ENCODE measurements at regions not wholly inside any gene's neighbourhood (a gene's known extent, or its start where the extent isn't known, plus 50 kb on each side); places are given as distances from the start of the nearest gene placed in this dataset.
"Not testable (repeated sequence)": the region's sequence is repeated elsewhere in the genome, so short reads cannot be mapped to it uniquely, and the experiment has no call there.

GRCh38 chr18:64402636-64403035, 253.7 kb upstream of the LINC00305 start:
- Histone ChIP-seq H3K9me3 (ENCODE audit: control insufficient read depth, low read depth, low read length) (no peaks in the 10 kb centered on the region), H3K27me3 (ENCODE audit: control insufficient read depth, insufficient read depth, low read length) (no peaks in the 10 kb centered on the region), H3K4me1 (ENCODE audit: control insufficient read depth, low read depth, low read length) (peaks cover 6% of the 10 kb centered on the region), H3K36me3 (ENCODE audit: control insufficient read depth, low read depth, low read length) (no peaks in the 10 kb centered on the region), H3K27ac (ENCODE audit: low read length) (no peak overlapping the region), H3K4me3 (ENCODE audit: low read length) (no peak overlapping the region), H3K9ac (ENCODE audit: low read length) (no peak overlapping the region)

- no peak overlapping the region for H3K4me3 ChIP-seq (ENCODE audit: low read length)
- no peak overlapping the region for H3K9ac ChIP-seq (ENCODE audit: low read length)
- no peaks in the 10 kb centered on the region for H3K9me3 ChIP-seq (ENCODE audit: control insufficient read depth, low read depth, low read length)
- no peak overlapping the region for H3K27ac ChIP-seq (ENCODE audit: low read length)
- H3K27me3 ChIP-seq (ENCODE audit: control insufficient read depth, insufficient read depth, low read length), result no peaks in the 10 kb centered on the region
- H3K4me1 ChIP-seq (ENCODE audit: control insufficient read depth, low read depth, low read length), result peaks cover 6% of the 10 kb centered on the region
- H3K36me3 ChIP-seq (ENCODE audit: control insufficient read depth, low read depth, low read length), result no peaks in the 10 kb centered on the region
Observed at GRCh38 chr18:64401268-64402060, 252.6 kb upstream of the LINC00305 start.

- H3K27me3 ChIP-seq (ENCODE audit: control insufficient read depth, insufficient read depth, low read length), result no peaks in the 10 kb centered on the region
- no peaks in the 10 kb centered on the region for H3K36me3 ChIP-seq (ENCODE audit: control insufficient read depth, low read depth, low read length)
- H3K9me3 ChIP-seq (ENCODE audit: control insufficient read depth, low read depth, low read length), result no peaks in the 10 kb centered on the region
- peaks cover 6% of the 10 kb centered on the region for H3K4me1 ChIP-seq (ENCODE audit: control insufficient read depth, low read depth, low read length)
- H3K27ac ChIP-seq (ENCODE audit: low read length), result no peak overlapping the region
- H3K9ac ChIP-seq (ENCODE audit: low read length), result no peak overlapping the region
- H3K4me3 ChIP-seq (ENCODE audit: low read length), result no peak overlapping the region
Observed at GRCh38 chr18:64399566-64399965, 250.7 kb upstream of the LINC00305 start.

GRCh38 chr18:64398320-64398719, 249.4 kb upstream of the LINC00305 start:
- Histone ChIP-seq H3K36me3 (ENCODE audit: control insufficient read depth, low read depth, low read length) (no peaks in the 10 kb centered on the region), H3K27ac (ENCODE audit: low read length) (no peak overlapping the region), H3K4me3 (ENCODE audit: low read length) (no peak overlapping the region), H3K27me3 (ENCODE audit: control insufficient read depth, insufficient read depth, low read length) (no peaks in the 10 kb centered on the region), H3K9me3 (ENCODE audit: control insufficient read depth, low read depth, low read length) (no peaks in the 10 kb centered on the region), H3K4me1 (ENCODE audit: control insufficient read depth, low read depth, low read length) (no peaks in the 10 kb centered on the region), H3K9ac (ENCODE audit: low read length) (no peak overlapping the region)

GRCh38 chr18:64392202-64392601, 243.3 kb upstream of the LINC00305 start:
- H3K27me3 ChIP-seq (ENCODE audit: control insufficient read depth, insufficient read depth, low read length), result no peaks in the 10 kb centered on the region
- no peaks in the 10 kb centered on the region for H3K36me3 ChIP-seq (ENCODE audit: control insufficient read depth, low read depth, low read length)
- H3K9me3 ChIP-seq (ENCODE audit: control insufficient read depth, low read depth, low read length), result no peaks in the 10 kb centered on the region
- no peak overlapping the region for H3K9ac ChIP-seq (ENCODE audit: low read length)
- no peak overlapping the region for H3K27ac ChIP-seq (ENCODE audit: low read length)
- no peaks in the 10 kb centered on the region for H3K4me1 ChIP-seq (ENCODE audit: control insufficient read depth, low read depth, low read length)
- H3K4me3 ChIP-seq (ENCODE audit: low read length), result no peak overlapping the region

GRCh38 chr18:64384101-64384500, 235.2 kb upstream of the LINC00305 start:
- no peaks in the 10 kb centered on the region for H3K36me3 ChIP-seq (ENCODE audit: control insufficient read depth, low read depth, low read length)
- H3K4me1 ChIP-seq (ENCODE audit: control insufficient read depth, low read depth, low read length), result no peaks in the 10 kb centered on the region
- no peaks in the 10 kb centered on the region for H3K27me3 ChIP-seq (ENCODE audit: control insufficient read depth, insufficient read depth, low read length)
- H3K4me3 ChIP-seq (ENCODE audit: low read length), result no peak overlapping the region
- H3K9me3 ChIP-seq (ENCODE audit: control insufficient read depth, low read depth, low read length), result no peaks in the 10 kb centered on the region
- no peak overlapping the region for H3K9ac ChIP-seq (ENCODE audit: low read length)
- no peak overlapping the region for H3K27ac ChIP-seq (ENCODE audit: low read length)

GRCh38 chr18:64380117-64380516, 231.2 kb upstream of the LINC00305 start:
- Histone ChIP-seq H3K27ac (ENCODE audit: low read length) (no peak overlapping the region), H3K4me3 (ENCODE audit: low read length) (no peak overlapping the region), H3K9me3 (ENCODE audit: control insufficient read depth, low read depth, low read length) (no peaks in the 10 kb centered on the region), H3K27me3 (ENCODE audit: control insufficient read depth, insufficient read depth, low read length) (no peaks in the 10 kb centered on the region), H3K36me3 (ENCODE audit: control insufficient read depth, low read depth, low read length) (no peaks in the 10 kb centered on the region), H3K9ac (ENCODE audit: low read length) (no peak overlapping the region), H3K4me1 (ENCODE audit: control insufficient read depth, low read depth, low read length) (no peaks in the 10 kb centered on the region)

GRCh38 chr18:64379662-64380061, 230.8 kb upstream of the LINC00305 start:
- Histone ChIP-seq H3K27me3 (ENCODE audit: control insufficient read depth, insufficient read depth, low read length) (no peaks in the 10 kb centered on the region), H3K9me3 (ENCODE audit: control insufficient read depth, low read depth, low read length) (no peaks in the 10 kb centered on the region), H3K27ac (ENCODE audit: low read length) (no peak overlapping the region), H3K4me3 (ENCODE audit: low read length) (no peak overlapping the region), H3K36me3 (ENCODE audit: control insufficient read depth, low read depth, low read length) (no peaks in the 10 kb centered on the region), H3K9ac (ENCODE audit: low read length) (no peak overlapping the region), H3K4me1 (ENCODE audit: control insufficient read depth, low read depth, low read length) (no peaks in the 10 kb centered on the region)

- Histone ChIP-seq H3K27ac (ENCODE audit: low read length) (no peak overlapping the region), H3K27me3 (ENCODE audit: control insufficient read depth, insufficient read depth, low read length) (no peaks in the 10 kb centered on the region)
Observed at GRCh38 chr18:64377446-64377845, 228.6 kb upstream of the LINC00305 start.

GRCh38 chr18:64372850-64373249, 224.0 kb upstream of the LINC00305 start:
- no peaks in the 10 kb centered on the region for H3K27me3 ChIP-seq (ENCODE audit: control insufficient read depth, insufficient read depth, low read length)
- no peak overlapping the region for H3K4me3 ChIP-seq (ENCODE audit: low read length)
- no peak overlapping the region for H3K27ac ChIP-seq (ENCODE audit: low read length)
- H3K4me1 ChIP-seq (ENCODE audit: control insufficient read depth, low read depth, low read length), result no peaks in the 10 kb centered on the region
- H3K36me3 ChIP-seq (ENCODE audit: control insufficient read depth, low read depth, low read length), result no peaks in the 10 kb centered on the region
- no peak overlapping the region for H3K9ac ChIP-seq (ENCODE audit: low read length)
- H3K9me3 ChIP-seq (ENCODE audit: control insufficient read depth, low read depth, low read length), result no peaks in the 10 kb centered on the region

More at GRCh38 chr18:64377446-64377845, 228.6 kb upstream of the LINC00305 start:
- Histone ChIP-seq H3K4me3 (ENCODE audit: low read length) (no peak overlapping the region), H3K36me3 (ENCODE audit: control insufficient read depth, low read depth, low read length) (no peaks in the 10 kb centered on the region), H3K9me3 (ENCODE audit: control insufficient read depth, low read depth, low read length) (no peaks in the 10 kb centered on the region), H3K9ac (ENCODE audit: low read length) (no peak overlapping the region), H3K4me1 (ENCODE audit: control insufficient read depth, low read depth, low read length) (no peaks in the 10 kb centered on the region)

- H3K4me3 ChIP-seq (ENCODE audit: low read length); H3K36me3 ChIP-seq (ENCODE audit: control insufficient read depth, low read depth, low read length); H3K9ac ChIP-seq (ENCODE audit: low read length); H3K4me1 ChIP-seq (ENCODE audit: control insufficient read depth, low read depth, low read length); H3K27ac ChIP-seq (ENCODE audit: low read length); H3K9me3 ChIP-seq (ENCODE audit: control insufficient read depth, low read depth, low read length); H3K27me3 ChIP-seq (ENCODE audit: control insufficient read depth, insufficient read depth, low read length): not testable (repeated sequence)
Observed at GRCh38 chr18:64369830-64370440, 221.0 kb upstream of the LINC00305 start.

- no peak overlapping the region for H3K9ac ChIP-seq (ENCODE audit: low read length)
- H3K36me3 ChIP-seq (ENCODE audit: control insufficient read depth, low read depth, low read length), result no peaks in the 10 kb centered on the region
- H3K4me3 ChIP-seq (ENCODE audit: low read length), result no peak overlapping the region
- H3K4me1 ChIP-seq (ENCODE audit: control insufficient read depth, low read depth, low read length), result no peaks in the 10 kb centered on the region
- peaks cover 2% of the 10 kb centered on the region for H3K9me3 ChIP-seq (ENCODE audit: control insufficient read depth, low read depth, low read length)
- H3K27me3 ChIP-seq (ENCODE audit: control insufficient read depth, insufficient read depth, low read length), result no peaks in the 10 kb centered on the region
- H3K27ac ChIP-seq (ENCODE audit: low read length), result no peak overlapping the region
Observed at GRCh38 chr18:64365106-64365505, 216.2 kb upstream of the LINC00305 start.
